NOMO-1 treated with dmso at 0.1 percent for 144 hours (cell line): ENCODE measurements at regions not wholly inside any gene's neighbourhood (a gene's known extent, or its start where the extent isn't known, plus 50 kb on each side); places are given as distances from the start of the nearest gene placed in this dataset.
"Not testable (repeated sequence)": the region's sequence is repeated elsewhere in the genome, so short reads cannot be mapped to it uniquely, and the experiment has no call there.

Source experiments
- DNase-seq: peaks from one replicate; lab custom pipeline; 2025; ENCODE audit not compliant: unreplicated experiment; lab: John Stamatoyannopoulos, UW

GRCh38 chr3:90180543-90180942, 1073.1 kb downstream of the EPHA3 start:
- no peak for DNase-seq

- DNase-seq = peak; percentile 1
Measured at GRCh38 chr3:90182291-90182976, 1075.0 kb downstream of the EPHA3 start.

GRCh38 chr3:90184861-90185260, 1077.4 kb downstream of the EPHA3 start:
- no peak for DNase-seq

GRCh38 chr3:90197383-90197782, 1090.0 kb downstream of the EPHA3 start:
- not testable (repeated sequence) for DNase-seq

GRCh38 chr3:90202931-90203330, 1095.5 kb downstream of the EPHA3 start:
- not testable (repeated sequence) for DNase-seq

- not testable (repeated sequence) for DNase-seq
Measured at GRCh38 chr3:90206482-90206881, 1099.1 kb downstream of the EPHA3 start.

GRCh38 chr3:90207353-90208097, 1100.1 kb downstream of the EPHA3 start:
- DNase-seq = not testable (repeated sequence)

- DNase-seq = no peak
Measured at GRCh38 chr3:90221900-90222299, 1114.5 kb downstream of the EPHA3 start.

GRCh38 chr3:90241481-90241880, 1134.1 kb downstream of the EPHA3 start:
- DNase-seq = no peak

- DNase-seq = peak; percentile 2
Measured at GRCh38 chr3:90253131-90253530, 1145.7 kb downstream of the EPHA3 start.

GRCh38 chr3:90261481-90262433, 1154.3 kb downstream of the EPHA3 start:
- DNase-seq = no peak
